ENCODE measurements at regions not wholly inside any gene's neighbourhood (a gene's known extent, or its start where the extent isn't known, plus 50 kb on each side); places are given as distances from the start of the nearest gene placed in this dataset.

DNA sequence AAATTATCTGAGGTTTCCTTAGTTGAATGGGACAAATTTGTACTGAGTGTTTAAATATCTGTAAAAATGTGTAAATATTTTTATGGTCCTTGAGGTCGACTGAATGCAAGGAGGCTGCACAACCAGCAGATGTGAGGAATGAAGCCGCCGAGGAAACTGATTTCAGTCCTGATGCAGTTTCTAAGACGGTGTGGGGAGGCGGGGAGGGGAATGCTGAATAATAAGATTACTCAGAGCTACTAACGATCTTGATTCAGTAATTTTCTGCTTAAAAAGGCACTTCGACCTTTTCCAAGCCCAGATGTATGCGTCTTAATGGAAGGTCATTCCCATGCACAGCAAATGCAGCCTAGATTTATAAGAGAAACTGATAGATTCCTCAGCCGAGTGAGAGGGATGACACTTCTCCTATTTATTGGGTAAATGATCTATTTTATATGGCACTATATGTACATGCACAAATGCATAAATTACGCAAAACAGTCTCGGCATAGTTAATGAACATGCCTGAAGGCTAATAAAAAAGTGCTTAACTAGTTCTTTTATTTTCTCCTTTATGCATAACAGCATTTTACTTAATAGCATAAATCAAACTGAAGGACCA is 167.6 kb upstream of the PITRM1 start:
- no peak for TF ChIP-seq POLR2AphosphoS5 (IDR thresholded peaks at IDR 0.05; ENCODE audit: borderline replicate concordance, low read depth, low read length)
- TF ChIP-seq EZH2 (IDR thresholded peaks at IDR 0.05): no peak
